A549 (cell line): ENCODE measurements at regions not wholly inside any gene's neighbourhood (a gene's known extent, or its start where the extent isn't known, plus 50 kb on each side); places are given as distances from the start of the nearest gene placed in this dataset.

Experiments used
- ATAC-seq, 2 experiments: fragments of 200-7000 bp in 1 of 2; fragments of >200 bp in 1 of 2; cut with Nextera tagmentation in 1 of 2; cut with Tn5 transposase in 1 of 2; 3 replicates each; pipeline versions ENCODE4 v1.8.0 to v1.9.1; 2018 to 2020; ENCODE audit warnings: mild to moderate bottlenecking in 1 of 2, moderate library complexity in 1 of 2
- CTCF ChIA-PET: fragments of 300-600 bp; sonication (Branson Sonifier 250); formaldehyde crosslinking; extraction: SDS; loops from one replicate; lab custom pipeline; 2021; ENCODE audit warnings: antibody characterized with exemption, inconsistent platforms; lab: Yijun Ruan, JAX
- POLR2A ChIA-PET: fragments of 350-600 bp; formaldehyde crosslinking; extraction: SDS; loops from one replicate; lab custom pipeline; 2021; ENCODE audit warnings: antibody characterized with exemption, inconsistent platforms; lab: Yijun Ruan, JAX
- DNase-seq, 2 experiments: peaks; one replicate each; pipeline versions ENCODE4 v3.0.0 to v3.0.0-alpha.2; 2011 to 2016; ENCODE audit warnings: low read depth in 1 of 2, low spot score in 1 of 2
- FAIRE-seq: peaks from 2 replicates; lab custom pipeline; 2011; peaks lifted over from hg19 to GRCh38; lab: Jason Lieb, UNC
- H3K27ac ChIP-seq, 2 experiments: fragments of >200 bp; sonication (Bioruptor Twin); formaldehyde crosslinking; 3 replicates each; pipeline ENCODE4 v1.5.1; 2016 to 2017
- H3K4me1 ChIP-seq: fragments of >200 bp; sonication (Bioruptor Twin); formaldehyde crosslinking; 3 replicates; pipeline ENCODE4 v1.6.1; 2016
- H3K4me2 ChIP-seq: fragments of >200 bp; sonication (Bioruptor Twin); formaldehyde crosslinking; 3 replicates; pipeline ENCODE4 v1.6.1; 2016
- H3K4me3 ChIP-seq: fragments of >200 bp; sonication (Bioruptor Twin); formaldehyde crosslinking; 3 replicates; pipeline ENCODE4 v1.5.1; 2016
- H3K9me3 ChIP-seq: fragments of >200 bp; sonication (Bioruptor Twin); formaldehyde crosslinking; 3 replicates; pipeline ENCODE4 v1.6.1; 2016
- CBX2 ChIP-seq: fragments of 200-600 bp; sonication (generic); IDR thresholded peaks from 2 replicates; pipeline ENCODE4 v1.6.1; 2016; ENCODE audit warnings: low read depth, mild to moderate bottlenecking, borderline replicate concordance
- CBX8 ChIP-seq: fragments of 200-600 bp; sonication (generic); IDR thresholded peaks from 2 replicates; pipeline ENCODE4 v1.6.1; 2016
- CEBPB ChIP-seq, 2 experiments: fragments of >200 bp in 1 of 2; sonication (Bioruptor Twin) in 1 of 2; formaldehyde crosslinking in 1 of 2; IDR thresholded peaks; 2 replicates each; pipeline ENCODE4 v1.6.1; 2012 to 2016
- EHF ChIP-seq: fragments of 250-450 bp; sonication (Bioruptor Pico); IDR thresholded peaks from 2 replicates; pipeline ENCODE4 v1.5.0; 2020; ENCODE audit warnings: mild to moderate bottlenecking
- EHMT2 ChIP-seq: fragments of 200-600 bp; sonication (generic); IDR thresholded peaks from 2 replicates; pipeline ENCODE4 v1.6.1; 2016; ENCODE audit warnings: antibody characterized with exemption, low read depth, mild to moderate bottlenecking, moderate library complexity
- ESRRA ChIP-seq: fragments of 150-350 bp; IDR thresholded peaks from 2 replicates; pipeline ENCODE4 v1.6.1; 2014; ENCODE audit warnings: mild to moderate bottlenecking, low read length, borderline replicate concordance
- HDAC2 ChIP-seq: fragments of 200-600 bp; sonication (generic); IDR thresholded peaks from 2 replicates; pipeline ENCODE4 v1.6.1; 2016
- HOXA7 ChIP-seq: fragments of 250-450 bp; sonication (Bioruptor Pico); IDR thresholded peaks from 2 replicates; pipeline ENCODE4 v1.5.0; 2020; ENCODE audit warnings: mild to moderate bottlenecking, moderate library complexity
- HOXB13 ChIP-seq: fragments of 250-450 bp; sonication (Bioruptor Pico); IDR thresholded peaks from 2 replicates; pipeline ENCODE4 v1.5.0; 2020; ENCODE audit warnings: low read depth, mild to moderate bottlenecking, moderate library complexity
- JUN ChIP-seq, 2 experiments: fragments of >200 bp; sonication (Bioruptor Twin); formaldehyde crosslinking; IDR thresholded peaks; 2 replicates in 1 of 2; 3 replicates in 1 of 2; pipeline ENCODE4 v1.6.1; 2016 to 2017
- KDM1A ChIP-seq: fragments of 200-600 bp; sonication (generic); IDR thresholded peaks from 2 replicates; pipeline ENCODE4 v1.6.1; 2016; ENCODE audit warnings: low read depth, mild to moderate bottlenecking
- MAZ ChIP-seq: fragments of 150-350 bp; IDR thresholded peaks from 2 replicates; pipeline ENCODE4 v1.6.1; 2014; ENCODE audit warnings: antibody characterized with exemption, low read depth, low read length, borderline replicate concordance
- PHF8 ChIP-seq: fragments of 200-600 bp; sonication (generic); IDR thresholded peaks from 2 replicates; pipeline ENCODE4 v1.6.1; 2016; ENCODE audit warnings: low read depth, mild to moderate bottlenecking, antibody characterized with exemption, moderate library complexity, borderline replicate concordance
- RFX5 ChIP-seq: fragments of 450-650 bp; IDR thresholded peaks from 2 replicates; pipeline ENCODE4 v1.7.1; 2014; ENCODE audit warnings: antibody characterized with exemption, mild to moderate bottlenecking, moderate library complexity
- RNF2 ChIP-seq: fragments of 200-600 bp; sonication (generic); IDR thresholded peaks from 2 replicates; pipeline ENCODE4 v1.6.1; 2016; ENCODE audit warnings: low read depth, mild to moderate bottlenecking, antibody characterized with exemption, moderate library complexity, borderline replicate concordance
- ZC3H11A ChIP-seq: fragments of 450-650 bp; IDR thresholded peaks from 2 replicates; pipeline ENCODE4 v1.6.1; 2014; ENCODE audit warnings: antibody characterized with exemption, mild to moderate bottlenecking
- ZFP36 ChIP-seq: fragments of 450-650 bp; IDR thresholded peaks from 2 replicates; pipeline ENCODE4 v1.6.1; 2014; ENCODE audit warnings: borderline replicate concordance; ENCODE audit not compliant: partially characterized antibody
- WGBS: methylation state at CpG from one replicate; pipeline ENCODE4 v1.1.6; 2017; ENCODE audit errors: missing lambda C conversion rate; 5-methylcytosine and 5-hydroxymethylcytosine counted together
- TF ChIP-seq, protein P1 (sequence below): fragments of 150-350 bp; IDR thresholded peaks from 2 replicates; pipeline ENCODE4 v1.6.1; 2014; ENCODE audit warnings: low read depth, mild to moderate bottlenecking, low read length
- TF ChIP-seq, protein P2 (sequence below): fragments of >200 bp; sonication (Bioruptor Twin); formaldehyde crosslinking; IDR thresholded peaks from 2 replicates; pipeline ENCODE4 v1.6.1; 2016
- TF ChIP-seq, protein P3 (sequence below): fragments of 250-450 bp; sonication (Bioruptor Pico); IDR thresholded peaks from 2 replicates; pipeline ENCODE4 v1.5.0; 2021; ENCODE audit warnings: mild to moderate bottlenecking, moderate library complexity, borderline replicate concordance
- TF ChIP-seq, protein P4 (sequence below): fragments of >200 bp; sonication (Bioruptor Twin); formaldehyde crosslinking; IDR thresholded peaks from 3 replicates; pipeline ENCODE4 v1.6.1; 2016
- TF ChIP-seq, protein P5 (sequence below): IDR thresholded peaks from 2 replicates; pipeline ENCODE4 v1.6.1; 2012

DNA sequence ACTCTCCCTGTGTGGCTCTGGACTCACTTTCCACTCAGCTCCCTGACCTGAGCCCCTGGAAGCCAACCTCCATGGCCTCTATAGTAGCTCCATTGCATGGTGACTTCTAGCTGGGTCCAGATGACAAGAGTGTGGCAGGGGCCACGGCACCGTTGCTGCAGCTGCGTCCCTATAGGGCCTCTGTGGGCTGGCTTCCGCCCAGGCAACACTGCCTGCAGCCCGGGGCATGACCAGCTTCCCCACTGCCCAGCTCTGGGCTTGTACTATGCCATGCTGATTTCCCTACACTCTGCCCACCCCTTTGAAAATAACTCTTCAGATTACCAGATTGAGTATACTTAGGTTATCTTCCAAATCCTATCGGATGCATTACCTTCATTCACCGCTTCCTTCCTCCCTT, 73.8 kb upstream of the NEURL1B start:
- Histone ChIP-seq H3K9me3 (no peaks in the 10 kb centered on the region), H3K4me1 (no peaks in the 10 kb centered on the region), H3K27ac (no peak overlapping the region), H3K4me2 (no peak overlapping the region), H3K4me3 (no peak overlapping the region)
- FAIRE-seq (no peak), ATAC-seq (no peak), DNase-seq (no peak)
- CTCF ChIA-PET = interaction anchor here (0.6 to 1.8 kb wide), 2 partner anchors 14 to 87 kb away, joined by 3 to 6 read pairs; no protein-coding TSS in a partner anchor
- TF ChIP-seq MAZ (no peak), JUN (IDR thresholded peaks at IDR 0.05) (no peak), CEBPB (IDR thresholded peaks at IDR 0.05) (no peak), RNF2 (no peak), CBX2 (no peak), HDAC2 (no peak), CBX8 (no peak), RFX5 (no peak), PHF8 (no peak), HOXB13 (no peak)
- TF ChIP-seq, protein P1, sequence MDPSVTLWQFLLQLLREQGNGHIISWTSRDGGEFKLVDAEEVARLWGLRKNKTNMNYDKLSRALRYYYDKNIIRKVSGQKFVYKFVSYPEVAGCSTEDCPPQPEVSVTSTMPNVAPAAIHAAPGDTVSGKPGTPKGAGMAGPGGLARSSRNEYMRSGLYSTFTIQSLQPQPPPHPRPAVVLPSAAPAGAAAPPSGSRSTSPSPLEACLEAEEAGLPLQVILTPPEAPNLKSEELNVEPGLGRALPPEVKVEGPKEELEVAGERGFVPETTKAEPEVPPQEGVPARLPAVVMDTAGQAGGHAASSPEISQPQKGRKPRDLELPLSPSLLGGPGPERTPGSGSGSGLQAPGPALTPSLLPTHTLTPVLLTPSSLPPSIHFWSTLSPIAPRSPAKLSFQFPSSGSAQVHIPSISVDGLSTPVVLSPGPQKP = no peak
- TF ChIP-seq, protein P2, sequence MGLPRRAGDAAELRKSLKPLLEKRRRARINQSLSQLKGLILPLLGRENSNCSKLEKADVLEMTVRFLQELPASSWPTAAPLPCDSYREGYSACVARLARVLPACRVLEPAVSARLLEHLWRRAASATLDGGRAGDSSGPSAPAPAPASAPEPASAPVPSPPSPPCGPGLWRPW = no peak
- TF ChIP-seq, protein P3, sequence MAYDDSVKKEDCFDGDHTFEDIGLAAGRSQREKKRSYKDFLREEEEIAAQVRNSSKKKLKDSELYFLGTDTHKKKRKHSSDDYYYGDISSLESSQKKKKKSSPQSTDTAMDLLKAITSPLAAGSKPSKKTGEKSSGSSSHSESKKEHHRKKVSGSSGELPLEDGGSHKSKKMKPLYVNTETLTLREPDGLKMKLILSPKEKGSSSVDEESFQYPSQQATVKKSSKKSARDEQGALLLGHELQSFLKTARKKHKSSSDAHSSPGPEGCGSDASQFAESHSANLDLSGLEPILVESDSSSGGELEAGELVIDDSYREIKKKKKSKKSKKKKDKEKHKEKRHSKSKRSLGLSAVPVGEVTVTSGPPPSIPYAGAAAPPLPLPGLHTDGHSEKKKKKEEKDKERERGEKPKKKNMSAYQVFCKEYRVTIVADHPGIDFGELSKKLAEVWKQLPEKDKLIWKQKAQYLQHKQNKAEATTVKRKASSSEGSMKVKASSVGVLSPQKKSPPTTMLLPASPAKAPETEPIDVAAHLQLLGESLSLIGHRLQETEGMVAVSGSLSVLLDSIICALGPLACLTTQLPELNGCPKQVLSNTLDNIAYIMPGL (CRISPR knock-in tag) = no peak
- POLR2A ChIA-PET = no interaction called here
- WGBS = 76% methylated on average over 7 of the region's 7 CpGs

DNA sequence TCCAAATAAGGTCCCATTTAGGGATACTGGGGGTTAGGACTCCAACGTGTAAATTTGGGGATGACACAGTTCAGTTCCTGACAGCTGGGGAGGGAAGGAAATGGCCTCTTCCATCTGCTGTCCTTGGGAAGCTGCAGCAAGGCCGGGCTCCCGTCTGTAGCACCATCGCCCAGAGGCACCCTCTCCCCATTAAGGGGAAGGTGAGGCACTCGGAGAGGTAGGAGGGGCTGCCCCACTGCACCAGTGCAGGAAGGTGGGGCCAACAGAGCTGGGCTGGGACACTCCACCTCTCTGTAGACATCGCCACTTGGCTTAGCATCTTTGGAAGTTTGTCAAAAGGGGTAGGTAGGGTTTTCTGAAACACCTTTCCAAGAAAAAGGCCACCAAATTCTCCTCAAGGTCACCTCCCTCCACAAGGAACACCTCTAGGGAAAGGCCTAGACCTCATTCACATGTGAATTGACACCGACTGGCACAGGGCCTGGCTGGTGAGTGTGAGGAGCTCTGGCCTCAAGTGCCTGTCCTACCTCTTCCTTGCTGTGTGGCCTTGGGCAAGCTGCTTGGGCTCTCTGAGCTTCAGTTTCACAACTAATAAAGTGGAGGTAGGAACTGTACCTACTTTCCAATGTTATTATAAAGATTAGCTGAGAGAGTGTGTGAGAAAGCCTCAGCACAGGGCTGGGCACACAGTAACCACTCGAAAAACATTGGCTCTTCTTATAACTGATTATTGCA, 75.0 kb upstream of the NEURL1B start:
- WGBS = 52% methylated on average over 8 of the region's 8 CpGs
- ATAC-seq (no peak), DNase-seq (no peak), FAIRE-seq (no peak)
- Histone ChIP-seq H3K9me3 (no peaks in the 10 kb centered on the region), H3K4me2 (no peak overlapping the region), H3K4me1 (no peaks in the 10 kb centered on the region), H3K27ac (no peak overlapping the region), H3K4me3 (no peak overlapping the region)
- TF ChIP-seq ZFP36 = peak; percentile 24
- TF ChIP-seq EHF (CRISPR knock-in tag) = no peak
- CTCF ChIA-PET = interaction anchor here (1.4 to 1.6 kb wide), 2 partner anchors 9 to 13 kb away, joined by 4 to 5 read pairs; no protein-coding TSS in a partner anchor
- POLR2A ChIA-PET = no interaction called here

DNA sequence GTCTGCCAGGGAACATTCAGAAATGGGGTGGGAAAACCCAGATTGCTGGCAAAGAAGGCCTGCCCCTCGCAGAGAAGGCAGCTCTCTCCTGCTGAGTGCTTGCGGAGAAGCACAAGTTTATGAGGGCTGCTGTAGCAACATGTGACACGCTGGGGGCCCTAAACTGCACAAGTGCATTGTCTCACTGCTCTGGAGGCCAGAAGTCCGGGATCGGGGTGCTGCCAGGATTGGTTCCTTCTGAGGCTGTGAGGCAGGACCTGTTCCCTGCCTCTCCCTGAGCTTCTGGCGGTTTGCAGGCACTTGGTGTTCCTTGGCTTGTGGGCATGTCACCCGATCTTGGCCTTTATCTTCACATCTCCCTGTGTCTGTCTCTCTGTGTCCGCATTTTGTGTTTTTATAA, 75.6 kb upstream of the NEURL1B start:
- Histone ChIP-seq H3K27ac (no peak overlapping the region), H3K4me3 (no peak overlapping the region), H3K4me1 (no peaks in the 10 kb centered on the region), H3K9me3 (no peaks in the 10 kb centered on the region)
- ATAC-seq (no peak), FAIRE-seq (no peak)
- POLR2A ChIA-PET = no interaction called here
- CTCF ChIA-PET = interaction anchor here (0.7 to 1.6 kb wide), 5 partner anchors 8 to 49 kb away, joined by 3 to 5 read pairs (median 3); no protein-coding TSS in a partner anchor
- no peak for TF ChIP-seq ESRRA
- no peak for TF ChIP-seq KDM1A
- TF ChIP-seq, protein P4, sequence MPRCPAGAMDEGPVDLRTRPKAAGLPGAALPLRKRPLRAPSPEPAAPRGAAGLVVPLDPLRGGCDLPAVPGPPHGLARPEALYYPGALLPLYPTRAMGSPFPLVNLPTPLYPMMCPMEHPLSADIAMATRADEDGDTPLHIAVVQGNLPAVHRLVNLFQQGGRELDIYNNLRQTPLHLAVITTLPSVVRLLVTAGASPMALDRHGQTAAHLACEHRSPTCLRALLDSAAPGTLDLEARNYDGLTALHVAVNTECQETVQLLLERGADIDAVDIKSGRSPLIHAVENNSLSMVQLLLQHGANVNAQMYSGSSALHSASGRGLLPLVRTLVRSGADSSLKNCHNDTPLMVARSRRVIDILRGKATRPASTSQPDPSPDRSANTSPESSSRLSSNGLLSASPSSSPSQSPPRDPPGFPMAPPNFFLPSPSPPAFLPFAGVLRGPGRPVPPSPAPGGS = no peak
- no peak for TF ChIP-seq ZC3H11A
- TF ChIP-seq HOXA7 (CRISPR knock-in tag) = no peak
- no peak for TF ChIP-seq EHF (CRISPR knock-in tag)
- TF ChIP-seq CEBPB (IDR thresholded peaks at IDR 0.05) = no peak
- TF ChIP-seq, protein P1 = no peak
- TF ChIP-seq HOXB13 = no peak
- TF ChIP-seq, protein P5, sequence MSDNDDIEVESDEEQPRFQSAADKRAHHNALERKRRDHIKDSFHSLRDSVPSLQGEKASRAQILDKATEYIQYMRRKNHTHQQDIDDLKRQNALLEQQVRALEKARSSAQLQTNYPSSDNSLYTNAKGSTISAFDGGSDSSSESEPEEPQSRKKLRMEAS = no peak
- no peak for TF ChIP-seq RNF2
- no peak for TF ChIP-seq EHMT2
- TF ChIP-seq, all 56 proteins: peak for 0
- 55% methylated on average over 8 of the region's 8 CpGs for WGBS
- DNase-seq = no peak
- H3K4me2 ChIP-seq = no peak overlapping the region
